H1 (cell line): ENCODE measurements at regions not wholly inside any gene's neighbourhood (a gene's known extent, or its start where the extent isn't known, plus 50 kb on each side); places are given as distances from the start of the nearest gene placed in this dataset.

ENCODE experiments used
- CEBPB ChIP-seq: IDR thresholded peaks from 2 replicates; pipeline ENCODE4 v1.6.1; 2012; ENCODE audit warnings: low read depth, low read length
- CHD1 ChIP-seq: IDR thresholded peaks from 2 replicates; pipeline ENCODE4 v1.6.1; 2012; ENCODE audit warnings: low read depth, low read length, improper control_type of control experiment
- CHD2 ChIP-seq: IDR thresholded peaks from 2 replicates; pipeline ENCODE4 v1.6.1; 2012; ENCODE audit warnings: low read length, improper control_type of control experiment
- EGR1 ChIP-seq: IDR thresholded peaks from 2 replicates; pipeline ENCODE4 v1.6.1; 2011; ENCODE audit warnings: low read depth, low read length, borderline replicate concordance
- EP300 ChIP-seq, 2 experiments: IDR thresholded peaks; 1 replicate in 1 of 2; 2 replicates in 1 of 2; pipeline ENCODE4 v1.6.1; 2011 to 2012; ENCODE audit warnings: low read depth in 2 of 2, low read length in 2 of 2, mild to moderate bottlenecking in 2 of 2, borderline replicate concordance in 1 of 2, inconsistent platforms in 1 of 2, moderate library complexity in 1 of 2
- GTF2F1 ChIP-seq: IDR thresholded peaks from 2 replicates; pipeline ENCODE4 v1.6.1; 2012; ENCODE audit warnings: low read depth, low read length, improper control_type of control experiment, borderline replicate concordance
- HDAC6 ChIP-seq: IDR thresholded peaks from one replicate; pipeline ENCODE4 v1.7.1; 2012; ENCODE audit warnings: low read depth, mild to moderate bottlenecking, inconsistent platforms, low read length, moderate library complexity
- JUND ChIP-seq: IDR thresholded peaks from 2 replicates; pipeline ENCODE4 v1.6.1; 2011; ENCODE audit warnings: mild to moderate bottlenecking, improper control_type of control experiment, low read length
- KDM4A ChIP-seq: IDR thresholded peaks from one replicate; pipeline ENCODE4 v1.7.1; 2012; ENCODE audit warnings: low read depth, mild to moderate bottlenecking, moderate library complexity, low read length, inconsistent platforms; ENCODE audit not compliant: severe bottlenecking
- KDM5A ChIP-seq: fragments of 200-600 bp; IDR thresholded peaks from 2 replicates; pipeline ENCODE4 v1.7.1; 2012; ENCODE audit warnings: mild to moderate bottlenecking, low read length, inconsistent platforms, mixed read lengths
- MAX ChIP-seq: IDR thresholded peaks from 2 replicates; pipeline ENCODE4 v1.6.1; 2012; ENCODE audit warnings: inconsistent platforms
- NANOG ChIP-seq: IDR thresholded peaks from 2 replicates; pipeline ENCODE4 v1.6.1; 2011; ENCODE audit warnings: low read length, low read depth, mild to moderate bottlenecking, inconsistent platforms; ENCODE audit not compliant: insufficient read depth, poor library complexity, severe bottlenecking
- RAD21 ChIP-seq, 2 experiments: IDR thresholded peaks in 1 of 2; conservative IDR thresholded peaks in 1 of 2; 2 replicates each; pipeline ENCODE4 v1.6.1; 2011; ENCODE audit warnings: low read depth in 2 of 2, low read length in 2 of 2, improper control_type of control experiment in 1 of 2, inconsistent platforms in 1 of 2, mild to moderate bottlenecking in 1 of 2, moderate library complexity in 1 of 2
- RXRA ChIP-seq: IDR thresholded peaks from 2 replicates; pipeline ENCODE4 v1.6.1; 2011; ENCODE audit warnings: low read depth, mild to moderate bottlenecking, low read length, moderate library complexity; ENCODE audit not compliant: insufficient read depth
- SP4 ChIP-seq: IDR thresholded peaks from 2 replicates; pipeline ENCODE4 v1.6.1; 2012; ENCODE audit warnings: low read length, inconsistent platforms
- TBP ChIP-seq: IDR thresholded peaks from 2 replicates; pipeline ENCODE4 v1.6.1; 2011; ENCODE audit warnings: low read depth, low read length, improper control_type of control experiment
- TF ChIP-seq, protein P1 (sequence below), 3 experiments: IDR thresholded peaks; 1 replicate in 2 of 3; 2 replicates in 1 of 3; pipeline versions ENCODE4 v1.5.1 to v1.6.1; 2011; ENCODE audit warnings: low read length in 3 of 3, mild to moderate bottlenecking in 3 of 3, inconsistent platforms in 2 of 3, low read depth in 1 of 3, moderate library complexity in 1 of 3; ENCODE audit not compliant: insufficient read depth in 1 of 3; ENCODE audit errors: control extremely low read depth in 1 of 3

GRCh38 chr11:60625262-60625661 lies 74.2 kb upstream of the MS4A8 start (continued):
- TF ChIP-seq EP300 (IDR thresholded peaks at IDR 0.05; ENCODE audit: borderline replicate concordance in 1 of 2, low read depth in 2 of 2, low read length in 2 of 2) (no peak), RXRA (no peak), HDAC6 (no peak), CEBPB (no peak), NANOG (no peak), SP4 (no peak), KDM4A (no peak), TBP (no peak), EGR1 (no peak), RAD21 (IDR thresholded peaks at IDR 0.05 in 1 of 2, conservative IDR thresholded peaks at IDR 0.05 in 1 of 2; ENCODE audit: low read depth in 2 of 2, low read length in 2 of 2) (peak; percentile 15 to 18; a peak in 1 of 4 replicates), CHD1 (no peak), JUND (peak; percentile 93), MAX (no peak), CHD2 (no peak), GTF2F1 (no peak), KDM5A (no peak)
- TF ChIP-seq, protein P1, sequence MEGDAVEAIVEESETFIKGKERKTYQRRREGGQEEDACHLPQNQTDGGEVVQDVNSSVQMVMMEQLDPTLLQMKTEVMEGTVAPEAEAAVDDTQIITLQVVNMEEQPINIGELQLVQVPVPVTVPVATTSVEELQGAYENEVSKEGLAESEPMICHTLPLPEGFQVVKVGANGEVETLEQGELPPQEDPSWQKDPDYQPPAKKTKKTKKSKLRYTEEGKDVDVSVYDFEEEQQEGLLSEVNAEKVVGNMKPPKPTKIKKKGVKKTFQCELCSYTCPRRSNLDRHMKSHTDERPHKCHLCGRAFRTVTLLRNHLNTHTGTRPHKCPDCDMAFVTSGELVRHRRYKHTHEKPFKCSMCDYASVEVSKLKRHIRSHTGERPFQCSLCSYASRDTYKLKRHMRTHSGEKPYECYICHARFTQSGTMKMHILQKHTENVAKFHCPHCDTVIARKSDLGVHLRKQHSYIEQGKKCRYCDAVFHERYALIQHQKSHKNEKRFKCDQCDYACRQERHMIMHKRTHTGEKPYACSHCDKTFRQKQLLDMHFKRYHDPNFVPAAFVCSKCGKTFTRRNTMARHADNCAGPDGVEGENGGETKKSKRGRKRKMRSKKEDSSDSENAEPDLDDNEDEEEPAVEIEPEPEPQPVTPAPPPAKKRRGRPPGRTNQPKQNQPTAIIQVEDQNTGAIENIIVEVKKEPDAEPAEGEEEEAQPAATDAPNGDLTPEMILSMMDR (IDR thresholded peaks at IDR 0.05; ENCODE audit: control extremely low read depth in 1 of 3, insufficient read depth in 1 of 3, low read depth in 1 of 3, low read length in 3 of 3): peak in 2 of 3 experiments; percentile 40 to 64; a peak in 3 of 4 replicates
